ENCODE measurements at regions not wholly inside any gene's neighbourhood (a gene's known extent, or its start where the extent isn't known, plus 50 kb on each side); places are given as distances from the start of the nearest gene placed in this dataset.
"Not testable (repeated sequence)": the region's sequence is repeated elsewhere in the genome, so short reads cannot be mapped to it uniquely, and the experiment has no call there.

DNA sequence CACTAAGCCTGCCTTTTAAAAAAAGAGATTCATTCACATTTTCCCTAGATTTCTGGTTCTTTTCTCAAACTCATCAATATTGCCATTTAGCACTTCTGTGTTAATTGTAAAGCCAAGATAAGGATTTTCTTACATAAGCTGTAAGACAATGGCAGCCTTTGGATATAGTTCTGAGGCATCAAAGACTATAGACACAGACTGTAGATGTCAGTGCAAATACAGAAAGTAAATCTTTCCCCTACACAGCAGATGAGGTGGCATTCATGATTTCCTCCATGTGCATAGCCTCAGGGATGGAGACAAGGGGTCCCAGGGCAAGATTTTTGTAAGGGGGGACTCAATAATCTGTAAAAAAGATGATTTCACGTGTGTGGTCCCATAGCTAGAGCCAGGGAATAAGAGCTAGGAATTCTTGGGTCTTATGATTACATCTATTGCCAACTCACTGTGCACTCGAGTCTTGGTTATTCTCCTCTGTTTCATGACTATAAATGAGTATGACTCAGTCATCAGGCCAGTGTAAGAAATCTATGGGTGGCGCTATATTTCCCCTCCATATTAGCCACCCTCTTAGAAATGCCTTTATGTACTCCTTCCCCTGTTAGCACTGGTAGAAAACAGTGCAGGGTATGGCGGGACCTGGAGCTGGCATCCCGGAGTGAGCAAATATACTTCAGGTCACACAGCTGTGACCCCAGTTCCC is 207.5 kb downstream of the EXOC5 start:
- H3K4me3 ChIP-seq (ENCODE audit: low read depth, low read length) = no peak overlapping the region

DNA sequence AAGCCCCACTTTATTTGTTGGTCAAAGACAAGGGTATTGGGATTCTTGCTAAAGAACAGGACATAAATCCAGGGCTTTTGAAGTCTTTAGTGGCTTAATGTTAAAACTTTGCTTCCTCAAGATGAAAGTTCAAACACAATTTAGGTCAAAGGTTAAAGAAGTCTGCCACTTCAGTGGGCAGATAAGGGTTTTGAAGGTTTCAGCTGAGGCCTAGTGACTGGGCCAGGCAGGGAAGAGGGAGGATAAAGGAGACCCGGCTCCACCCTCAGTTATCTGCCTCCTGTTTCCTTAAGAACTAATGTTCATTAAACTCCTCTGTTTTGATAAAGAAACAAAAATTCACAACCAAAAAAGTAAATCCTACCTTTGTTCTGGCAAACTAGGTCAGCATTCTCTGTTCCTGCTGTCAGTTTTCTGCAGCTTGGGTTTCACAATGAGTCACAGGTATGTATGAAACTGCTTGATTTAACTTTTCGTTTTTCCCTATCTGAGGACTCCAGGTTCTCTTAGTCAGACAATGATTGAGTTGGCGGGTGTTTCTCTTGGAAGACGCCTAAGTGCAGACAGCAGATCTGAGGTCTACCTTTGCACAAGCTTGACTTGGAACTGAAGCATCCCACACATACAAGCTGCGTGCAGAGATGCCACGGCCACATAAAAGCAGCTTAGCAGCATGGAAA is 208.3 kb downstream of the EXOC5 start:
- no peak overlapping the region for H3K4me3 ChIP-seq (ENCODE audit: low read depth, low read length)

DNA sequence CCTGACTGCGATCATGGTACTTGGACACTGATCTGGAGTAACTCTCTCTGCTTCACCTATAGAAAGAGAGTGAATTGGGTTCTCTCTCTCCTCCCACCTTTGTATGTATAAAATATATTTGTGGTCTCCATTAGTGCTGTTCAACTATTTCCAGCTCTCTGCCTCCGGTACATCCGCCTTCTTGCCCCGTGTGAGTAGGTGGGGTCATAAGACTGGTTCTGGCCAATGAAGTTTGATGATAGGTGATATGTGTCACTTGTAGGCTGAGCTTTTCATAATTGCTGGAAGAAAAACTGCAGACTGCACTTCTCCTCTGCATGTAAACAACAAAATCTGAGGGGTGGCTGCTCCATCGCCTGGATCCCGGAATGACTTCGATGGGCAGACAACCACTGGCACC is 210.4 kb downstream of the EXOC5 start:
- H3K4me3 ChIP-seq (ENCODE audit: low read depth, low read length) = no peak overlapping the region

DNA sequence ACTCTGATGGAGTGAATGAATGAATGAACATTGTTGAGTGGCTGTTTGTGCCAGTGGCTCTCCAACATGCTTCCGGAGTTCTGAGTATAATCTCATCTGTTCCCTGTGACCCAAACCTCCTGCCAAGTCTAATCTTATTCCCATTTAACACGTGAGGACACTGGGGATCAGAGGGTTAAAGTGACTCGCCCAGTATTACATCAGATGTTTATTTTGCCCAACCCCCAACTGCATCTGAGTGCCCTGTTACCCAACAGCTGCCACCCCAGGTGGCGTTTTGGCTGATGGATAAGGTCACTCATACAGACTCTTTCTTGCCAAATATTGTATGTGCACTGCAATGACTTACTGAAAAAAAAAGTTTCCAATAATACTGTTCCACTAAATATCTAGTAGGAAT is 210.9 kb downstream of the EXOC5 start:
- no peak overlapping the region for H3K4me3 ChIP-seq (ENCODE audit: low read depth, low read length)

- not testable (repeated sequence) for H3K4me3 ChIP-seq (ENCODE audit: low read depth, low read length)
These were observed 212.2 kb downstream of the EXOC5 start for GRCh38 chr14:57056522-57056921.

- no peak overlapping the region for H3K4me3 ChIP-seq (ENCODE audit: low read depth, low read length)
These were observed 215.9 kb downstream of the EXOC5 start for GRCh38 chr14:57052705-57053302.

- no peak overlapping the region for H3K4me3 ChIP-seq (ENCODE audit: low read depth, low read length)
These were observed 217.1 kb downstream of the EXOC5 start for GRCh38 chr14:57051633-57052032.

- no peak overlapping the region for H3K4me3 ChIP-seq (ENCODE audit: low read depth, low read length)
These were observed 218.9 kb downstream of the EXOC5 start for GRCh38 chr14:57049848-57050247.

DNA sequence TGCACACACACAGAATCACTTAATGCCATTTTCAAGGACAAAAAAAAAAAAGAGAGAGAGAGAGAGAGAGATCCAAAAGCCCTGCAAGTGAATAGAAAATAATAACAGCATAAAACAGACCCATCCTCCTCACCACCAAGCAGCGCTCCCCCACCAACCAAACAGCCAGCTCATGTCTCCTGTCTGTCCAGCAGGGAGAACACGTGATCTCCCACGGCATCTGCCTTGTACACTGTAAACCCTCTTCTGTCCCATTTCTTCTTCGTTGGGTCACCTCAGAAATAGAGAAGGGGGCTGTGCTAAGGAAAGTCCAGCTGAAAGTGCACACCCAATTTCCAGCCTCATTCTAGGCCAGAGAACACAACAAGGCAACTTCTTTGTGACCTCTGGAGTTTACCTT is 222.5 kb downstream of the EXOC5 start:
- no peak overlapping the region for H3K4me3 ChIP-seq (ENCODE audit: low read depth, low read length)

- H3K4me3 ChIP-seq (ENCODE audit: low read depth, low read length) = not testable (repeated sequence)
These were observed 224.4 kb downstream of the EXOC5 start for GRCh38 chr14:57044101-57044973.

- H3K4me3 ChIP-seq (ENCODE audit: low read depth, low read length) = no peak overlapping the region
These were observed 228.4 kb upstream of the OTX2 start for GRCh38 chr14:57038689-57039088.

DNA sequence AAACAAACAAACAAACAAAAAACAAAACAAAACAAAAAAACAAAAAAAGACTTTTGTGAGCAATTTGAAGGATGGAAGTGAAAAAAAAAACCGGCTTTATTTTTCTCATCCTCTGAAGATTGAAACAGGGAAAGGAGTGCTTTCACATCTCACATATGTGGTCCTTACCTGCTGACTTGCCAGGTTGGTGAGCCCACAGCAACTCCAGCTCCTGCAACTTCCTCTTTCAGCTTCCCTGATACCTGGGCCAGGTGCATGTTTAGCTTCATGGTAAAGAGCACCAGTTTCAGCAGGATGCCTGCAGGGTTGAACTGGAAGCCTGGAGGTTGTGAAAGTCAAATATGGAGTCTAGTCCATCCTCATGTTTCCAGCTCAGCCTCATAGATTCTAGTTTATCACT is 221.2 kb upstream of the OTX2 start:
- H3K4me3 ChIP-seq (ENCODE audit: low read depth, low read length) = no peak overlapping the region

- H3K4me3 ChIP-seq (ENCODE audit: low read depth, low read length) = no peak overlapping the region
These were observed 219.5 kb upstream of the OTX2 start for GRCh38 chr14:57029620-57030253.

- H3K4me3 ChIP-seq (ENCODE audit: low read depth, low read length) = no peak overlapping the region
These were observed 215.2 kb upstream of the OTX2 start for GRCh38 chr14:57025456-57025855.

GRCh38 chr14:57022608-57023007 is 212.3 kb upstream of the OTX2 start:
- no peak overlapping the region for H3K4me3 ChIP-seq (ENCODE audit: low read depth, low read length)

- no peak overlapping the region for H3K4me3 ChIP-seq (ENCODE audit: low read depth, low read length)
These were observed 207.8 kb upstream of the OTX2 start for GRCh38 chr14:57018065-57018464.

GRCh38 chr14:57013987-57014386 is 203.7 kb upstream of the OTX2 start:
- no peak overlapping the region for H3K4me3 ChIP-seq (ENCODE audit: low read depth, low read length)

GRCh38 chr14:57009585-57010515 is 199.6 kb upstream of the OTX2 start:
- no peak overlapping the region for H3K4me3 ChIP-seq (ENCODE audit: low read depth, low read length)

- no peak overlapping the region for H3K4me3 ChIP-seq (ENCODE audit: low read depth, low read length)
These were observed 198.3 kb upstream of the OTX2 start for GRCh38 chr14:57008534-57008933.

GRCh38 chr14:56998728-56999127 is 188.4 kb upstream of the OTX2 start:
- H3K4me3 ChIP-seq (ENCODE audit: low read depth, low read length) = no peak overlapping the region
